HG02642 (cell line): ENCODE measurements at regions not wholly inside any gene's neighbourhood (a gene's known extent, or its start where the extent isn't known, plus 50 kb on each side); places are given as distances from the start of the nearest gene placed in this dataset.
"Not testable (repeated sequence)": the region's sequence is repeated elsewhere in the genome, so short reads cannot be mapped to it uniquely, and the experiment has no call there.

Source experiments
- ATAC-seq: cut with Tn5 transposase; IDR thresholded peaks from one replicate; pipeline ENCODE4 v1.9.1; 2021; ENCODE audit warnings: mild to moderate bottlenecking; ENCODE audit not compliant: unreplicated experiment, poor library complexity

DNA sequence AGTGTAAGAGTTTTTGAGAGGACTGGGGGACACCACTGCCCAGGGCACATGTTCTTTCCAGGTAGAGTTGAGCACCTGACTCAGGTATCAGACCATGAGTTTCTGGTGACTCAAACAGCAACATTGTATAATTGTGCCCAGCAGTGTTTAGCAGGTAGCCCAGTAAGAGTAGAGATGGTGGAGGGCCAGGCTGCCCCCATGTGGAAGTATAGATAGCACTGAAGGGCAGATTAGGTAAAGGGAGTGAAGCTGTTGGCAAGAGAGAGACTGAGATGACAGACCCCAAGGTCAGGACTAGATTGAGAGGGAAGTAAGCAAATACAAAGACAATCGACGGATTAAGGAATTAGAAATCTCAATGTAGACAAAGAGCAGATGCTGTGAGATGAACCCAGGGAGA lies 74.6 kb downstream of the TRIM42 start:
- no peak for ATAC-seq

DNA sequence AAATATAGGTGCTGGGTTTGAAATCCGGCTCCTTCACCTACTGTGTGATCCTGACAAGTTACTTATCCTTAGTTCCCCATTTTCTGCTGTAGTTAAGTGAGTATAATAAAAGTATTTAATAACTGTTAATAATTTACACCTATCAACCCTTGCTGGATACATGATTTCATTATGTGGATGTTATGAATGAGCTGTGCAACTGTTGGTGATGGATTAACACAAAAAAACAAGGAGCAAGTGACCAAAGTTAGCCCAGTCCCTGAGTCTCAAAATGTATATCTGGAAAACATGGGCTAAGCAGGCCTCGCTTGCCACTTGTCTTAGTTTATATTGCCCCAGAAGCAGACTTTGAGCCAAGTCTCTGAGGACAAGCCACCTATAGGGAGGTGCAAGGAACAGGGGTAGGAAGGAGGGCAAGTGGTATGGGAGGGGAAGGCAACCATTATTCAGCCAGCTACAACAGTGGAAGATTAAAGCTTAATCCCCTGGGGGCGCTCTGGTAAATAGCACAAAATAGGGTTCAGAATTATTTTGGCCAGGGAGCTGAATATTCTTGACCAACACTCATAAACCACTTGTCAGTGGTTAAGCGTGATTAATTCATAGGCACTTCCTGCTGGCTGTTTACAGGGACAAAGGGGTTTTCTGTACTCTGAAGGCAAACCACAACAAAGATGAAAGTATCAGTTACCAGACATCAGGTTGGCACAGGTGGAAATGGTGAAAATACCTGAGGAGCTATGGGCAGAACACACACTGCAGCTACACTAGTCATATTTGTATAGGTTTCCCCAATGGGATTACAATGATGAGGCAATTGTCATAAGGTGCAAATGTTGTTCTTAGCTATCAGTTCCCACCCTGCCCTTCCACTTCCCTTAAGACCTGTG lies 76.2 kb downstream of the TRIM42 start:
- peak; percentile 59 for ATAC-seq

DNA sequence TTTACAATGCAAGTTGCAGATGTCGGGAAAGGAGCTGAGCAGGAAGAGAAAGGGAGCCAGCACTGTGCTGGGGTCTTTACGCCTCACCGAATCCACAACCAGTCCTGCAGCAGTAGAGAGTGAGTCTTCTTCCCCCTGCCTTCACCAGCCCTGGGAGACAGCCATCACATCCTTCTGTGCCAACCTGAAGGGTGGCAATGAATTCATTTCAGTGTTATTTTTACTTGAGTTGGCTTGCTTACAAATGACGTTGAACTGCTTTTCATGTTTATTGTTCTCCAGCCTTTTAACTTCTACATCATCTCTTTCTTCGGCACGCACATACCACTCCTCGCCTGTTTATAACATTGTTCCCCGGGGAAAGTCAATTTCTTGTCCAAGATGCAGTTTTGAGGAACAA lies 77.1 kb downstream of the TRIM42 start:
- ATAC-seq: no peak

DNA sequence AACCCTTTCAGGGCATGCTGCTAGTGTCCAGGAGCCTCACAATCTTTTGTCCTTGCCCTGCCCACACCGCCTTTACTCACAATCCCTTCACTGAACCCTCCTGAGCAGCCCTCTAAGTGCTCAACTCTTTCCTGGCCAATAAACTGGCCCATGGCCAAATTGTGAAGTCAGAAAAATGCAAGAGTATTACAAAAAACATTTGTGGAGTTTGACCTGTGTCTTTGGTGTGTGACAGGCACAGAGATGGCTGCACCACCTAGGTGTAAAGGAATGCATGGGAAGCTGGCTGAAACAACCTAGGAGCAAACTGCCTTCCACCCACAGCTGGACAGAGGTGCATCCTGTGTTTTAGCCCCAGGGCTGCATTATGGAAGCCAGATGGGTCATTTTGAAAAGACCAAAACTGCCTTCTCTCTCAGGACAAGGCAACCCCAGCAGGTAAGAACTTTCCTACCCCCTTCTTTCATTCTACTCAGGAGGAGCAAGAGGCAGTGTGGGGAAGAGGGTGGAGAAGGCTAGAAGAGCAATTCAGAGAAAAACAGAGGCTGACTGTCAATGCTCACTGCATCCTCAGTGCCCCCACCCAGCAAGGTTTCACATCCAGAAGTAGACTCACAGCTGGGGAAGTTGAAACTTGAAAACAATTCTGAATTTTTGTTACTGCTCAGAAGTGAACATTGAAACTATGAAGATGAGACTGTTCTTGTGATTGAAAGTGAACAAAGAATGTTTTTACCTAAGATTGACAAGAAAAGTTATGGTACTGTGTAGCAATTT lies 78.6 kb downstream of the TRIM42 start:
- ATAC-seq: peak; percentile 69

DNA sequence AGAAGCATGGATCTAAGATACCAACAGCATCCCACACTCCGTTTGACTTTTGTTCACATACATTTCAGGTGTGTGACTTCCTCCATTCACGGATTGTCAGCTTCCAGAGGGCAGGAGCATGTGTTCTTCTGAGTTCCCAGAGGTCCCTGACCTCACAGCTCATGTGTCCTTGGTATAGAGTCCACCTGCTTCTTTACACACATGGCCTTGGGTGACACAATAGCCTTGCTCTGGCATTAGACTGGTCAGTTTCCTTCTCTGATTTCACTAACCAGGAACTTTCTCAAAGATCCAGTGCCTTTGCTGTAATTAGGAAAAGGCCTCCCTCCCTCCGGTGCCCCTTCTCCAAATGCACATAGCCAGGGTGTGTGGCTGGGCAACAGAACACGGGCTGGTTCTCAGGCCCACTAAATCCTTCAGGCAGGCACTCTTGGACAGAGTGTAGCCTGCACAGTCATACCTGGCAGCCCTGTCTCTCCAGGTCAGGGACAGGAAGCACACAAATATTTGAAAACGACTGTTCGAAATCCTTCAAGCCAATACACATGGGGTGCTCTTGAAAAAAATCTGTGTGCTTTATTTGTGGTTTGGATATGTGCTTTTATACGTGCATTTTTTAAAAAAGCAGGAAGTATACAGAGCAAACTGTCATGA lies 81.1 kb downstream of the TRIM42 start:
- ATAC-seq: no peak

DNA sequence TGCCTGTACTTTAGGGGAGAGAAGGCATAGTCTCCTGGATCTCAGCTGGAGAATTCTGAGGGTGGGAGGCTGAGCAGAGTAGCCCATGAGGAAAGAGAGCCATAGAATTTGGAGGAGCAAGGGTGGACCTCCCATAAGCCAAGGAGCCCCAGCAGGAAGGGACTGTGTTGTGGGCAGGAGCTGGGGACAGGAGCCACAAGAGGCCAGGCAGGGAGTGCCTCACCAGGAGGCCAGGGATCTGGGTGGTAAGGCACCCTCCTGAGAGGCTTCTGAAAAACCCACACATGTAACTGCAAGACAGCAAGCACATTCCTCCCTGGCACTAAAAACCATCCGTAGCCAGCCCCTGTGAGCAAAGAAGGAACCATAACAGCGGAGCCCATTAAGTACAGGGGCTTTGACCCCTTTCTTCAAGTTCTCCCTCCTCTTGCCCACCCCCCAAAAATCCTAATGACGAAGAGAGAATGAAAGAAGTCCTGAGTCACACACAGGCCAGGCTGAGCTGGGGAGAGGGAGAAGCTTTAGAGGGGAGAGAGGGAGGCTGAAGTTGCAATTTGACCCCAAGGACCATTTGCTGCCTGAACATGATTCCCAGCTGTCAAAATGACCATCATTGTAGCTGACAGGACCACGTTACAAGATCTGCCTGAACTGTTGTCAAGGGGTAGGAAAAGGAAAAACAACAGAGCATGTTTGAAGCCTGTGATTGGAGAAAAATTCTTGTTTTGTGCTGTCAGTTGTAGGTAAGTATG lies 82.6 kb downstream of the TRIM42 start:
- ATAC-seq: no peak

DNA sequence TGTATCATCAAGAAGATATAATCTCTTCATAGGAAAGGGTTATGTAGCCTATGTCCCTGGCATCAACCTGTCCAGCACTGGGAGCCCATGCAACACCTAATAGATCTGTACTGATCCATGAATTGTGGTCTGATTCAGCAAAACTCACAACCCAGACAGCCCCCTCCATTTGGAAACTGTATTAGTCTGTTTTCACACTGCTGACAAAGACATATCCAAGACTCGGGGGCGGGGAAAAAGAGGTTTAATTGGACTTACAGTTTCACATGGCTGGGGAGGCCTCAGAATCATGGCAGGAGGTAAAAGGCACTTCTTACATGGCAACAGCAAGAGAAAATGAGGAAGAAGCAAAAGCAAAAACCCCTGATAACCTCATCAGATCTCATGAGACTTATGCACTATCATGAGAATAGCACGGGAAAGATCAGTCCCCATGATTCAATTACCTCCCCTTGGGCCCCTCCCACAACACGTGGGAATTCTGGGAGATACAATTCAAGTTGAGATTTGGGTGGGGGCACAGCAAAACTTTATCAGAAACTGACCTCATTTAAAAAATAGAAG lies 83.3 kb downstream of the TRIM42 start:
- no peak for ATAC-seq

DNA sequence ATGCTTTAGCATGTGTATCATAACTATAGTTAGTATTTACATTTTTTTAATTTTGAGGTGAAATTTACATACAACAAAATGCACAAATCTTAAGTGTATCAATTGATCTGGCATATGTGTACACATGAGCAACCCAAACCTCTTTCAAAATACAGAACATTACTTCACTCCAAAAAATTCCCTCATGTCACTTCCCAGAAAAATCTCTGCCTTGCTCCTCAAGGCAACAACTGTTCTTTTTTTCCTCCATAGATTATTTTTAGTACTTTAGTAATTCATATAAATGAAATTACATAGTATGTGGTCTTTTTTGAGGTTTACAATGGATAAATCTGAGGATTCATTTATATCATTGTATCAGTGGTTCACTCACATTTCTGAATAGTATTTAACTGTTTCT lies 84.9 kb downstream of the TRIM42 start:
- no peak for ATAC-seq

DNA sequence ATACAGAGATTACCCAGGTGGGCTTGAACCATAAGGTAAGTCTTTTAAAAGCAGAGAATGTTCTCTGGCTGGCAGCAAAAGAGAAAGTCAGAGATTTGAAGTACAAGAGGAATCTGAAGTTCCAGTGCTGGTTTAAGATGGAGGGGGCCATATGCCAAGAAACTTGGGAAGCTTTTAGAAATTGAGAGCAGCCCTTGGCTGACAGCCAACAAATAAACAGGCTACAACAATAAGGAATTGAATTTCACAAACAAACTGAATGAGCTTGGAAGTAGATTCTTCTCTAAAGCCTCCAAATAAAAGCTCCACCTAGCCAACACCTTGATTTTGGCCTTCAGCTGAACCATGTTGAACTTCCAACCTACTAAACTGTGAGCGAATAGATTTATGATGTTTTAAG lies 85.7 kb downstream of the TRIM42 start:
- no peak for ATAC-seq

DNA sequence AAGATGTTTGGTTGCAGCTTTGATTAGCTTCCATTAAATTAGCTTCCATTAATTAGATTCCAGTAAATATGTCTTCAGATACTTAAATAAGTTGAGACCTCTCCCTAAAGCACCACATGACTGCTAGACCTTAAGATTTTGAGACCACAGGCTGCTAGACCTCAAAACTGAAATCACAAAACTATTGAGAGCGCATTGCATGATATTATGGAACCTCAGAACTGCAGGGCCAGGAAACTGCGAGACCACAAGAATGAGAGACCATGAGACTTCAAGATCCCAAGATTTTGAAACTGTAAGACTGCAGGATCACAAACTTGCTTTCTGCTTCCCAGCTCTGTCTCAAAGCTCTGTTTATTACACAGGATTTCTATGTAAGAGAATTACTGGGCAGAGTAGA lies 87.4 kb downstream of the TRIM42 start:
- no peak for ATAC-seq

DNA sequence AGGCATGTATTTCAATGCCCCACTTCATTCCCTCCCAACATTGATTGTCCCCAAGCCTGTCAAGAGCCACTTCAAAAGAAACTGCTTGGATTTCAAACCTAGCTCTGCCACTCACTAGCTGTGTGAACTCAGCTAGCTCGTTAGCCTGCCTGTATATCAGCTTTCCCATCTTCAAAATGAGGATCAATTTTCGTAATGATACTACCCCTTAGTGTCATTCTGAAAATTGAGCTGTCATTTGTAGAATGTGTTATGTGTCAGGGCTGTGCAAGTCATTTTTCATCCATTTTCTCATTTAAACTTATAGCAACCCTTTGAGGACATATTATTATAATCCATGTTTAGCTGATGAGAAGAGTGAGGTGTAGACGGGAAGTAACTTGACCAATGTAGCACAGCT lies 88.6 kb downstream of the TRIM42 start:
- peak; percentile 54 for ATAC-seq

DNA sequence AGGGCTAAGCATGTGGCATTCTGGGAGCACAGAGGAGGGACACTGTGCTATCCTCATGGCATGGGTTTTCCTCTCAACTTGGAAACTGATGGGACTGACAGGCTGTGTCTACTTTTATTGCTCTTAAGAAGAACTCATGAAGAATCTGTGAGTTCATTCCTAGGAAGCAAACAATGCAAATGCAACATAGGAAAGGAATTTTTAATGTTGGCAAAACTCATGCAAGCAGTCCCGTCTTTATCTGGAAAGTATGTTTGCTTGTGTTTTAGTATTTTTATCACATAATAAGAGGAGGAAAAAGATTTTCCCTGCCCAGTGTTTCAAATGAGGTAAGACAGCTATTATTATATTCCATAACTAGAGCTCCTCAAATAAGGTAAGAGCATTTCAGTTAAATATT lies 89.7 kb downstream of the TRIM42 start:
- ATAC-seq: no peak

DNA sequence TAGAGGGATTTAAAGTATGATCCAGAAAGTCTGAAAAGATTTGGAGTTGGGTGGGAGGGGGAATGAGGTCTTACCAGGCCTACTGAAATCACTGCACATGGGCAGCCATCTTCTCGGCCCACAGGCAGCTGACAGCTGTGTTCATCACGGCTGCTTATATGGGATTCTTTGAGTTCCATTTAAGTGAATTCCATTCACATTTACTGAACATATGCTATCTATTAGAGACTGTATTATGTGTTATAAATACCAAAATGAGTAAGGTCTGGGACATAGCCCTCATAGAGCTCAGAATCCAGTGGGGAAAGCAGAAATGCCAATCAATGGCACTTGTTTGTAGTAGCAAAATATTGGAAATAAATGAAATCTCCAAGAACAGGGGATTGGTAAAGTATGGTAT lies 91.1 kb downstream of the TRIM42 start:
- no peak for ATAC-seq

DNA sequence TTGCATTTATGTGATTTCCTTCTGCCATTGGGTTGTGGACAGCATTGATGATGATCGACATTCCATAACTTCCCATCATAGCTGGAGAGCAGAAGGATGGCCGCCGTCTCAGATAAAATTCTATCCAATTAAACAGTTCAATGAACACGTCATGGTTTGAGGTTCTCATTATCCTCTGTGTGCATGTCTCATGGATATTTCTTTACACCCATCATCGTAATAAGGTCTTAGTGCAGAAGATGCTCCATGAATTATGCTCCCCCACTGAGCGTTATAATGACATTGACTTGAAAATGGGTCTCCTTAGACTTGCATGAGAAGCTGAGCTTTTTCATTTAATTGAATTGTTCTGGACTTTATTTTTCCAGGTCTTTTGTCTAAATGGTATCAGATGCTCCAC lies 92.1 kb downstream of the TRIM42 start:
- no peak for ATAC-seq

DNA sequence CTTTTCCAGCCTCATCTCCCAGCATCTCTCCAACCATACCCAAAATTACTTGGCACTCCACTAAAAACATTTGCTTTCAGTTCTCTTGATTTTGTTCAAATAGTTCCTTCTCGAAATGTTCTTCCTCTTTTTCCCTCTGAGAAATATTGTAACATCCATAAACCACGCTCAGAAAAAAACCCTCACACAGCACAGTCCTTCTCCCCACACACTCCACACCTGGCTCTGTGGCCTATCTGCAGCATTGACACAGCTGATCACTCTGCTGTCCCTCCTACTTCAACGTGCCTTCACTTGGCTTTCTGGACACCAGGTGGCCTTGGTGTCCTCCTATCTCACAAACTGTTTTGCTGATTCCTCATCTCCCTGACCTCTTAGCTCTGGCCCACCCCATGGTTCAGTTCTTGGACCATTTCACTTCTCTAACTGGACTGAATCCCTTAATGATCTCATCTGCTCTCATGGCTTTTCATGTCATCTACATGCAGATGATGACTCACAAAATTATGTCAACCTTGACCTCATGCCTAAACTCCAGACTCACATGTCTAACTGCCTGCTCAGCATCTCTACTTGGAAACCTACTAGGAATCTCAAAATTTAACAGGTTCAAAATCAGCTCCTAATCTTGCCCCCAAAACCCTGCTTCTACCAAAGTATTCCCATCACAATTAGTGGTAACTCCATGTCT lies 93.3 kb downstream of the TRIM42 start:
- no peak for ATAC-seq

DNA sequence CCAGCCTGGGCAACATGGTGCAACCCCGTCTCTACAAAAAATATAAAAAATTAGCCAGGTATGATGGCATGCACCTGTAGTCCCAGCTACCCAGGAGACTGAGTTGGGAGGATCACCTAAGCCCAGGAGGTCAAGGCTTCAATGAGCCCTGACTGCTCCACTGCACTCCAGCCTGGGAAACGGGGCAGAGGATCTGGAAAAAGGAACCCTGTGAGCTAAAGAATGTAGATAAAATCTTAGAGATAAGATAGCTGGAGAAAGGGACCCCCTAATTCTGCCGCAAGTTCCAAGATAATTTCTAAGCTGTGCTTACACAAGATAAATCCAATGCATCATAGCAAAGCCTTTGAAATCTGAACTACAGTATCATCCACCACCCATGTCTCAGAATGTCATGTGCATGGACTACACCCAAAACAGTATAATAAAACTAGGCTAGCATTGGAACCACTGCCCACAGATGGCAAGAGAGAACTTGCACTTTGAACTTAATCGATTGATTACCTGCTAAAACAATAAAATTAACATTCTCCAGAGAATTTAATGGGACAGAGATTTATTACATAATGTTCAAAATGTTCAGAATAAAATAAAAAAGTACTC lies 99.9 kb downstream of the TRIM42 start:
- ATAC-seq: no peak

DNA sequence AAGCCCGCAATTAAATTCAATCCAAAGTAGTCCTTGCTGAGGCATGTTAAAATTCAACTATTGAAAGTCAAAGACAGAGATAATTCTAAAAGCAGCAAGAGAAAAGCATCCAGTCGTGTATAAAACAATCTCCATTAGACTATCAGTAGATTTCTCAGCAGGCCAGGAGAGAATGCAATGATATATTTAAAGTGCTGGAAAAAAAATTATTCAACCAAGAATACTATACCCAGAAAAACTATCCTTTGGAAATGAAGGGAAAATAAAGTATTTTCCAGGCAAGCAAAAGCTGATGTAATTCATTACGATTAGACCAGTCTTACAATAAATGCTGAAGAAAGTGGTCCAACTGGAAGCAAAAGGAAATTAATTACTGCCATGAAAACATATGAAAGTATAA lies 113.5 kb downstream of the TRIM42 start:
- no peak for ATAC-seq

DNA sequence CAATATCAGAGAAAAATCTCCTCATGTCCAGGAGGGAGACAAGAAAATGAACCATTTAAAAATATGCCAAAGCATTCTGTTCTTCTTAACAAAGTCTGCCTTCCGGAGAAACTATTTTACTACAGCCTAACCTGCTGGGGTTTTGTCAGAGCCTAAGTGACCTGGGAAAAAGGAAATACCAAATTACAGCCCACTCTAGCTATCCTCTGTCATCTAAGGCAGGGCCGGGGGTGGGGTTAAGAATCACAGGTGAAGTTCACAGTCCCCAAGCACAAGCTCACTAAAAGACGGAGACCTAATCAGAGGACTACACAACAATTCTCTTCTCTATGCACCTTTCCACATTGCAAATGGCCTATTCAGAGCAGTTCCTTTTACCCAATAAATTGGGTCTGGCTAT lies 116.6 kb downstream of the TRIM42 start:
- no peak for ATAC-seq

DNA sequence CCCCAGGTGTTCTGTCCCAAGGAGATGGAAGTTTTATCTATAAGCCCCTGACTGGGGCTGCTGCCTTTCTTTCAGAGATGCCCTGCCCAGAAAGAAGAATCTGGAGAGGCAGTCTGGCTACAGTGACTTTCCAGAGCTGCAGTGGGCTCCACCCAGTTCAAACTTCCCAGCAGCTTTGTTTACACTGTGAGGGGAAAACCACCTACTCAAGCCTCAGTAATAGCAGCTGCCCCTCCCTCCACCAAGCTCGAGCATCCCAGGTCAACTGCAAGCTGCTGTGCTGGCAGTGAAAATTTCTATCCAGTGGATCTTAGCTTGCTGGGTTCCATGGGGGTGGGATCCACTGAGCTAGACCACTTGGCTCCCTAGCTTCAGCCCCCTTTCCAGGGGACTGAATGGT lies 125.0 kb downstream of the TRIM42 start:
- not testable (repeated sequence) for ATAC-seq
